Stimulated activated CD4-positive, alpha-beta T cell treated with anti-CD3 and anti-CD28 coated beads, Interleukin-15, amount 100 ng/mL, for 1 hour (primary cell): ENCODE measurements at regions not wholly inside any gene's neighbourhood (a gene's known extent, or its start where the extent isn't known, plus 50 kb on each side); places are given as distances from the start of the nearest gene placed in this dataset.

Experiments used
- DNase-seq, 2 donors: peaks; one replicate each; pipeline ENCODE4 v3.0.0-alpha.2; 2020; ENCODE audit warnings: low read depth in 1 of 2, low spot score in 1 of 2

- no peak for DNase-seq
Measured at GRCh38 chr22:47849576-47849975, 1087.1 kb downstream of the TBC1D22A start.

DNA sequence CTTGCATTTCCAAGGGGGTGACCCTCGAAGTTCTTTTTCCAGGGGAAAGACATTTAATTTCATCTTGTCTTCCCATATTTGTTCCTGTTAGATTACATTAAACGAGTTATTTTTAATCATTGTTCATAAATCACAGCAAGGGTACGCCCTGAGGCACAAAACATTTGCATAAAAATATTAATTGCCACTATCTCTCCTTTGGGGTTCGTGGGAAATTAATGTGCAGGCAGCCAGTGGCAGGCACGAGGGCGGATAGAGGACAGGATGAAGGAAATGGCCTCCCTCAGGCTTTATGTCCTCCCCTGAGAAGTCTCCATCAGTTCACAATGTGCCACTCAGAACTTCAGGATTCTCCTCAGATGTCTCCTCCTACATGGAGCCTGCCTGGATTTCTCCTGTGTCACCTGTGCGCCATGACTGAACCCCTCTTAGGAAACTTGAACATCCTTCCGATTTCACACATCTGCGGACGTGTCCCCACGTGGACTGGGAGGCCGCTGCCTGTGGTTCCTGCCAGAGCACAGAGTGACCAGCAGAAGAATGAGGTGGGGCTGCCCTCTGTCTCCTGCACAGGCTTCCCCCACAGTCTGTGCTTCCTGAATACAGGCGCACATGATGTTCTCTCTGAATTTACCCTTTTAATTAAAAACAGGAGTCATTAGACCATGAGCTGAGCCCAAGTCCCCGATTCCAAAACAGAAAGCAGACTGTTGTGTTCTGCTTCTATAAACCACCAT, 1085.9 kb downstream of the TBC1D22A start:
- DNase-seq = no peak

- DNase-seq = no peak
Measured at GRCh38 chr22:47847131-47847890, 1084.9 kb downstream of the TBC1D22A start.

GRCh38 chr22:47846206-47846605, 1083.8 kb downstream of the TBC1D22A start:
- no peak for DNase-seq

GRCh38 chr22:47842119-47842518, 1079.7 kb downstream of the TBC1D22A start:
- no peak for DNase-seq

- DNase-seq = no peak
Measured at GRCh38 chr22:47841156-47841555, 1078.7 kb downstream of the TBC1D22A start.

DNA sequence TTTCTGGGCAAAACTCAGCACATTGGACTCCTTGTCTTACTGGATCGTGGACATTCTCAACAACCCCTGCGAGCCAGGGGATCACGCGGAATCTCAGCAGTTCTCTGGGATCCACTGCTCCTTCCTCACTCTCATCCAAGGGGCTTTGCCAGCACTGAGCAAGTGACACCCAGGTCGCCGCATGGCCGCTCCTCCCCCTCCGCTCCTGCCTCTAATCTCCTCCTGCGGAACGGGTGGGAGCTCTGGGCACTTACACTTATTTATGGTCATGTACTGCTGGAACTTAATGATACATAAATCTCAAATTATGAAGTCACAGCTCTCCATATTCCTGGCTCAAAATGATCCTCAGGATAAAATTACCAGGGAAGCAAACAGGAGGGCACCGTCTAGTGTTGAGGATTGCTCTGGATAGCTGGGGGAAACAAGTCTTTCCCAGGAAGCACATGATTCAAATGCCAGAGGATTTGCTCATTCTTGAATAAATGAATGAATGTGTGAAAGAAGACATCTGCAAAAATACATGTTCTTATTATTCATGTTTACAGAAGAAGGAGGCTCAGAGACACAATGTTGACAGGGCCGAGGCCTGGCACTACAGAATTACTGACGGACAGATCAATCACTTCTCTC, 1077.3 kb downstream of the TBC1D22A start:
- DNase-seq = no peak

DNA sequence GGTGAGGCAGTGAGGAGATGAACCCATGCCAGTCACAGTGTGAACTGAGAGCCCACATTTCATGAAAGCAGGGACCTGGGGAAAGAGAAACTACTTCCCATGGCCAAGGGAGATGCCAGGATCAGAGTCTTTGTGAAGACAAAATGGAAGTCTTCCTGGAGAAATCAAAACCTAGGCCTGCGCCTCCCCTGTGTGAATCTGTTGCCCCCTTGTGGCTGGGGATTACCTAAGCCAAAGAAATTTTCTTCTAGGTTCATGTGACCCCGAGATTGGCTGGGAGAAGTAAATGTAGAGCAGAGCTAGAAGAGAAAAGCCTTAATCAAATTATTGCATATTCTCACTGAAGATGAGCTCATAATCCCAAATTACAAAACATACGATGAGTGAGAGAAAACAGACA, 1075.3 kb downstream of the TBC1D22A start:
- no peak for DNase-seq

DNA sequence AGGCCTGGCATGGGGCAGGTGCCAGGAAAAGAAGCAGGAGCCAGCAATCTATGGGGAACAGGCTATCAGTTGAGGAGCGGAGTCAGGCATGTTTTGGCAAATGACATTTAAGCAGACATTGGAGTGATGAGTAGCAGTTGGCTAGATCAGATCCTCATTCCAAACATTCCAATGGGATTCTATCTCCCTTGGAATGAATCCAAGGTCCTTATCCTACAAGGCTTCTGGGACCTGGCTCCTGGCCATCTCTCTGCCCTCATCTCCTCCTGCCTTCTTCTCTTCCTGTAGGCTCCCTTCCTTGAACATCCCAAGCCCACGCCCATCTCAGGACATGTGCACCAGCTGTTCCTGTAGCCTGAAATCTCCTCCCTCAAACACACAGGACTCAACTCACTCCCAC, 1074.5 kb downstream of the TBC1D22A start:
- no peak for DNase-seq

DNA sequence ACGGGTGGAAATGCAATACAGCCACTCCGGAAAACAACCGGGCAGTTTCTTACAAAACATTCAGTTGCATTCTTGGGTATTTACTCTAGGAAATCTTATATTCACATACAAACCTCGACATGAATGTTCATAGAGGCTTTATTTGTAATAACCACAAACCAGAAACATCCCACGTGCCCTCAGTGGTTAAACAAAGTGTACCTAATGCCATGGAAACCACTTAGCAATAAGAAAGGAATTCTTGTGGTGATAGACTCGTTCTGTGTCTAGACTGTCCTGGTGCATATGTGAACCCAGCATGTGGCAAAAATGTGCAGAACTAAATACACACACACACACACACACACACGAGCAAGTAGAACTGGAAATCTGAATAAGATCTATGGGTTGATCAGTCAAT, 1073.3 kb downstream of the TBC1D22A start:
- DNase-seq = no peak

- no peak for DNase-seq
Measured at GRCh38 chr22:47826016-47826415, 1063.6 kb downstream of the TBC1D22A start.

DNA sequence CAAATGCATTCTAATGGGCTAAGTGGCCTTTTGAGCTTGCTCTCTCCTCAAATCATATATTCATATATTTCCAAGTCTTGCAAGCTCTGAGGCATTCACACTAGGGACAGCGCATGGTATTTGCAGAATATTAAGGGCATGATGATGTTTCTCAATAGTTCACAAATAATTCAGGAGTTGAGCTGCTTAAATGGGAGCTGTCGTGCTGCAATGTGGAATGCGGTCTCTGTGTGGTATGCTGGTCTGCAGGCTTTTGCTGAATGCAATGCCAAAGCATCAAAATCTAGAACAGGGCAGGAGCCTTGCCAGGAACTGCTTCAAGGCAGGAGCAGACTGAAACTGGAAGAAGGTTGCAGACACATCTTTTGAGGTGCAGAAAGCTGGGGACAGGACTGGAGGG, 1060.0 kb downstream of the TBC1D22A start:
- no peak for DNase-seq

DNA sequence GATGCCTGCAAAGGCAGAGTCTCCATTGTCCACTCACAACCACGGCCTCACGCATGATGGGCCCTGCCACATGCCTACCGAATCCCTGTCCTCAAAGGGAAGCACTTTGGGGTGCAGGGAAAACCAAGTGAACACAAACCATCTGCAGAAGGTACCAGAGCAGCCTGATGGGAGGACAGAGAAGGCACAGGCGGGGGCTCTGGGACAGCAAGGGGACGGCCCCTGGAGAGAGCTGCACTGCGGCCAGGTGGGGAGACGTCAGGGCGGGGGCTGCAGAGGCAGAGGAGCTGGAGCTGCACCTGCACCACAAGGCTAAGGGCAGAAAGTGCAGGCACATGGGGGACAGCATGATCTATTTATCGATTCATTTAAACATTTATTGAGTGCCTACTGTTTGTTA, 1056.0 kb downstream of the TBC1D22A start:
- no peak for DNase-seq

- no peak for DNase-seq
Measured at GRCh38 chr22:47817380-47817779, 1054.9 kb downstream of the TBC1D22A start.

- DNase-seq = no peak
Measured at GRCh38 chr22:47816863-47817210, 1054.4 kb downstream of the TBC1D22A start.

GRCh38 chr22:47816121-47816862, 1053.8 kb downstream of the TBC1D22A start:
- DNase-seq = no peak

GRCh38 chr22:47814474-47814873, 1052.0 kb downstream of the TBC1D22A start:
- DNase-seq = no peak

GRCh38 chr22:47813661-47814060, 1051.2 kb downstream of the TBC1D22A start:
- no peak for DNase-seq

GRCh38 chr22:47811971-47812370, 1049.5 kb downstream of the TBC1D22A start:
- no peak for DNase-seq

DNA sequence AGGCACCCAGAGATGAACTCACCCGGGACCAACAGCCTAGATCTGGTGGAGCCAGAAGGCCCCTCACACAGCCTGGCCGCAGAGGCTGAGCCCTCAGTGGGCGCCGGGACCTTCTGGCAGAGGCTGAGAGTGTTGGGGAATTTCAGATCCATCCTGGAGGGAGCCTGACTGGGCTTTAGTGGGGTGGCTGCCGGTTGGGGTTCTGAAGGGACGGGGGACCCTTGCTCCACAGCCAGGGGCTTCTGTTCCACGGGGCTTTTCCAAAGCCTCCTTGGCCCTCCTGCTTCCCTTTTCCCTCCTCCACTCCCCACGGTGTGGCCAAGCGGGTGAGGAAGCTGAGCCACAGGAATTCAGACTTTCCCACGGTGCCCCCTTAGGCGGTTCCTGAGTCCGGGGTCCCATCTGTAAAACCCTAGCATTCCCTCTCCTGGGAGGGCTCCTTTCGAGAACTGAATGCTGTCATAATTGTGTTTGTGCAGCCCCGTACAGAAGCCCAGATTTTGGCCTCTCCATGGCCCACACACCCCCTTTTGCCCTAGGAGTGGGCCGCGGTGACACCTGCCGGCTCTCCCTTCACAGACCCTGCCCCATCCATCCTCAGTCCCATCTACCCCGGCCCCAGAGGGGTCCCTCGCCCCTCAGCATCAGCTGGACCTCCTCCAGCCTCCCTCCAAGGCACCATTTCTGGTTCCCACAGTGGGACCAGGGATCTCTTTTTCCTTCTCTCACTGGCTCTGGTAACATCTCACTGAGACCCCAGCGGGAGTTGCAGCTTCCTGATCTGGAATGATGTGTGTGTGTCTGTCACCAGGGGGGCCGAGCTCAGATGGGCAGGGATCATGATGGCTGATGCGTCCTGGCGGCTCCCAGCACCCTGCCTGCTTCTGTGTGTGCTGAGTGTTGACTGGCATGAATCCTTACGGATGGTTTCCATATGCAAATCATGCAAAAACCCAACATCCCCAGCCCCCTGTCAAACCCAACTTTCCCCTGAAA, 1048.4 kb downstream of the TBC1D22A start:
- no peak for DNase-seq
